HG02884 (cell line): ENCODE measurements at regions not wholly inside any gene's neighbourhood (a gene's known extent, or its start where the extent isn't known, plus 50 kb on each side); places are given as distances from the start of the nearest gene placed in this dataset.

Experiments
- ATAC-seq: cut with Tn5 transposase; IDR thresholded peaks from one replicate; pipeline ENCODE4 v1.9.1; 2021; ENCODE audit warnings: mild to moderate bottlenecking, moderate library complexity; ENCODE audit not compliant: unreplicated experiment

GRCh38 chr12:42648061-42648460 lies 58.5 kb upstream of the PRICKLE1 start:
- ATAC-seq = no peak

- no peak for ATAC-seq
Observed at GRCh38 chr12:42643881-42644579, 54.5 kb upstream of the PRICKLE1 start.

DNA sequence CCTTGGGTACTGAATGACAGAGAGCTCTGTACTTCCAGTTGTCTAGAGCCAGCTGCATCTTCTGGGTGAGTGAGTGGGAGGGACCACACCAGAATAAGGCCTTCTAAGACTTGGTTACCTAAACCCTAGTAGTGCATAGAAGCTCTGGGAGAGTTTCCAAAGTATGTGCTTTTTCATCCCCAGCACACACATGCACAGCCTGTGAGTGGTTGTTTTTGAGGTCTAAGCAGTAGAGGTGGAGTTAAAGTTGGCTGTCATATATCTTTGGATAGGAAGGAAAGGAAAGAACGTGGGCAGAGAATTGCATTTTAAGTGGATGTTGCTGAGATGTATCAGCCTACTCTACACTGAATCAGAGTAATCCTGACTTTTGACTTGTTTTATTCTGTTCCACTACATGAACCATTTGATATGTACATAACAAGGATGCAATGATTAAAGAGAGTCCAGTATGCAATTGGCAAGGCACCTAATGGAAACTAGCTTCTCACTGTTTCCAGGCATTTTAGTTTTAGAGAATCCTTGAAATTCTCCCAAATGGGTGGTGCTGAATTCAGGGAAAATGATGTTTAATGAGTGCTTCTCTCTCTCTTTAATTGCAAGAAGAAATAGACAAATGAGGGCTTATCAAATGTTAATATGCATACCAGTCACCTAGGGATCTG lies 51.8 kb upstream of the PRICKLE1 start:
- ATAC-seq = no peak

DNA sequence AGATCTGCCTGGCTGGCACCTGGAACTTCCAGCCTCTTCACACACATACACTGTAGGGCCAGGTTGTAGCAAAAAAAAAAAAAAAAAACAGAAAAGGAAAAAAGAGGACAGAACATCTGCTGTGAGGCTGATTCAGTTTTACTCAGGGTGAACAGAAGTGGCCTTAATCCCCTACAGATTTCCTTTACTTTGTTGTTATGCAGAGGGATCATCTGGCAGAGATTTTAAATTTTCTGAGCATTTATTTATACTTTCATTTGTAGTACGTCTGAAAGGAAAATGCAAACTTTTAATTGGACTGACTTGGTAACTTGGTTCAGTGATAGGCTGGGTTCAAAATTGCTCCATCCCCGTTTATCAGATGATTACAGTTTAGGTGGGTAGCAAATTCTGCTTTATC lies 50.8 kb upstream of the PRICKLE1 start:
- ATAC-seq = no peak

- no peak for ATAC-seq
Observed at GRCh38 chr12:42639556-42639955, 50.0 kb upstream of the PRICKLE1 start.
